HG03565 (cell line): ENCODE measurements at regions not wholly inside any gene's neighbourhood (a gene's known extent, or its start where the extent isn't known, plus 50 kb on each side); places are given as distances from the start of the nearest gene placed in this dataset.

Source experiments
- ATAC-seq: cut with Tn5 transposase; IDR thresholded peaks from one replicate; pipeline ENCODE4 v1.9.1; 2021; ENCODE audit warnings: mild to moderate bottlenecking, moderate library complexity; ENCODE audit not compliant: unreplicated experiment

GRCh38 chr4:14726441-14726840, 275.8 kb upstream of the CPEB2 start:
- no peak for ATAC-seq

- no peak for ATAC-seq
Measured at GRCh38 chr4:14726877-14727361, 275.4 kb upstream of the CPEB2 start.

GRCh38 chr4:14729282-14730000, 272.8 kb upstream of the CPEB2 start:
- no peak for ATAC-seq

- ATAC-seq, result no peak
Measured at GRCh38 chr4:14742054-14742453, 260.2 kb upstream of the CPEB2 start.

- ATAC-seq, result no peak
Measured at GRCh38 chr4:14743172-14743571, 259.1 kb upstream of the CPEB2 start.

GRCh38 chr4:14743601-14744000, 258.7 kb upstream of the CPEB2 start:
- no peak for ATAC-seq

GRCh38 chr4:14744346-14744745, 257.9 kb upstream of the CPEB2 start:
- no peak for ATAC-seq

GRCh38 chr4:14749910-14750309, 252.4 kb upstream of the CPEB2 start:
- ATAC-seq, result peak; percentile 69

- ATAC-seq, result no peak
Measured at GRCh38 chr4:14752341-14753046, 249.8 kb upstream of the CPEB2 start.

GRCh38 chr4:14767142-14767541, 235.1 kb upstream of the CPEB2 start:
- peak; percentile 68 for ATAC-seq

GRCh38 chr4:14768449-14768848, 233.8 kb upstream of the CPEB2 start:
- no peak for ATAC-seq

- no peak for ATAC-seq
Measured at GRCh38 chr4:14769993-14770392, 232.3 kb upstream of the CPEB2 start.

- no peak for ATAC-seq
Measured at GRCh38 chr4:14771094-14771493, 231.2 kb upstream of the CPEB2 start.

- ATAC-seq, result no peak
Measured at GRCh38 chr4:14771504-14772175, 230.6 kb upstream of the CPEB2 start.

- peak; percentile 43 for ATAC-seq
Measured at GRCh38 chr4:14772388-14772787, 229.9 kb upstream of the CPEB2 start.

- ATAC-seq, result peak; percentile 96
Measured at GRCh38 chr4:14783011-14783877, 219.0 kb upstream of the CPEB2 start.

- ATAC-seq, result no peak
Measured at GRCh38 chr4:14787221-14787620, 215.1 kb upstream of the CPEB2 start.

- no peak for ATAC-seq
Measured at GRCh38 chr4:14787894-14788293, 214.4 kb upstream of the CPEB2 start.

GRCh38 chr4:14790494-14790893, 211.8 kb upstream of the CPEB2 start:
- peak; percentile 63 for ATAC-seq

- ATAC-seq, result no peak
Measured at GRCh38 chr4:14792702-14793227, 209.5 kb upstream of the CPEB2 start.

GRCh38 chr4:14800977-14801376, 201.3 kb upstream of the CPEB2 start:
- ATAC-seq, result no peak
